HFFc6 (cell line): ENCODE measurements at regions not wholly inside any gene's neighbourhood (a gene's known extent, or its start where the extent isn't known, plus 50 kb on each side); places are given as distances from the start of the nearest gene placed in this dataset.

Experiments
- DNase-seq: peaks from one replicate; pipeline ENCODE4 v3.0.0-alpha.2; 2018
- H3K27ac Mint-ChIP-seq: 2 replicates; pipeline ENCODE4 v1.8.0; 2020; ENCODE audit warnings: mild to moderate bottlenecking, mixed read lengths
- H3K27me3 Mint-ChIP-seq: 2 replicates; pipeline ENCODE4 v1.8.0; 2021; ENCODE audit warnings: mild to moderate bottlenecking, moderate library complexity, mixed read lengths; ENCODE audit not compliant: insufficient read depth
- H3K36me3 Mint-ChIP-seq: 2 replicates; pipeline ENCODE4 v1.8.0; 2021; ENCODE audit warnings: low read depth, mixed read lengths
- H3K4me1 Mint-ChIP-seq: 2 replicates; pipeline ENCODE4 v1.8.0; 2020; ENCODE audit warnings: low read depth, mixed read lengths
- H3K4me3 Mint-ChIP-seq: 2 replicates; pipeline ENCODE4 v1.8.0; 2020; ENCODE audit warnings: mild to moderate bottlenecking, moderate library complexity, mixed read lengths
- H3K9me3 Mint-ChIP-seq: 2 replicates; pipeline ENCODE4 v1.8.0; 2020; ENCODE audit warnings: mild to moderate bottlenecking, mixed read lengths
- TF ChIP-seq, protein P1 (sequence below): fragments of 200-600 bp; sonication (generic); IDR thresholded peaks from 2 replicates; pipeline ENCODE4 v1.5.0; 2021; ENCODE audit warnings: antibody characterized with exemption, mild to moderate bottlenecking

DNA sequence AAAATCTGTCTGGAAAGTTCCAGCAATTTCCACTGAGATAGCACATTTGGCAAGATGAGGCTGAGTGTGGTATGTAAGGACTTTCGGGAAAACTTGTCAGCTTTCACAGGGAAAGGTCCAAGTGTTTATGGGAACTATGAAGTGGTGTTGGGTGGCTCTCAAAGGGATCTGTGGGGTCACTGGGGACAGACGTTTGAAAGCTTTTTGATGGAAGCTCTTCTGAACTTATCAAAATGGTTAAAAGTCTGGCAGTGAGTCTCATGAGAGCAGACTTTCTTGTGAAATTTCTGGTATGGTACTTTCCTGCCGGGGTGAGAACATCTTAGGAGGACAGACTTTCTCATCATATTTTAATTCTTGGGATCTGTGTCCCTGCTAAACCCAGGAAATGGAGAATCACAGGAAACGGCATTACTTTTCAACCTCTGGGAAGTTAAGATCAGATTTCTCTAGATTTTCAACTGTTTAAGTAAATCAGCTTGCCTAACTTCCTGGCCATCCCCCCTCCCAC, 546.3 kb upstream of the ZEB2 start:
- H3K27ac Mint-ChIP-seq, result peak overlapping the region; percentile 53
- no peaks in the 10 kb centered on the region for H3K9me3 Mint-ChIP-seq
- H3K4me1 Mint-ChIP-seq, result peaks cover 18% of the 10 kb centered on the region
- no peak overlapping the region for H3K4me3 Mint-ChIP-seq
- H3K27me3 Mint-ChIP-seq, result no peaks in the 10 kb centered on the region
- TF ChIP-seq, protein P1, sequence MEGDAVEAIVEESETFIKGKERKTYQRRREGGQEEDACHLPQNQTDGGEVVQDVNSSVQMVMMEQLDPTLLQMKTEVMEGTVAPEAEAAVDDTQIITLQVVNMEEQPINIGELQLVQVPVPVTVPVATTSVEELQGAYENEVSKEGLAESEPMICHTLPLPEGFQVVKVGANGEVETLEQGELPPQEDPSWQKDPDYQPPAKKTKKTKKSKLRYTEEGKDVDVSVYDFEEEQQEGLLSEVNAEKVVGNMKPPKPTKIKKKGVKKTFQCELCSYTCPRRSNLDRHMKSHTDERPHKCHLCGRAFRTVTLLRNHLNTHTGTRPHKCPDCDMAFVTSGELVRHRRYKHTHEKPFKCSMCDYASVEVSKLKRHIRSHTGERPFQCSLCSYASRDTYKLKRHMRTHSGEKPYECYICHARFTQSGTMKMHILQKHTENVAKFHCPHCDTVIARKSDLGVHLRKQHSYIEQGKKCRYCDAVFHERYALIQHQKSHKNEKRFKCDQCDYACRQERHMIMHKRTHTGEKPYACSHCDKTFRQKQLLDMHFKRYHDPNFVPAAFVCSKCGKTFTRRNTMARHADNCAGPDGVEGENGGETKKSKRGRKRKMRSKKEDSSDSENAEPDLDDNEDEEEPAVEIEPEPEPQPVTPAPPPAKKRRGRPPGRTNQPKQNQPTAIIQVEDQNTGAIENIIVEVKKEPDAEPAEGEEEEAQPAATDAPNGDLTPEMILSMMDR, result no peak
- no peak for DNase-seq
- H3K36me3 Mint-ChIP-seq, result peaks cover 5% of the 10 kb centered on the region; the same call in 1 of the 2 replicates

DNA sequence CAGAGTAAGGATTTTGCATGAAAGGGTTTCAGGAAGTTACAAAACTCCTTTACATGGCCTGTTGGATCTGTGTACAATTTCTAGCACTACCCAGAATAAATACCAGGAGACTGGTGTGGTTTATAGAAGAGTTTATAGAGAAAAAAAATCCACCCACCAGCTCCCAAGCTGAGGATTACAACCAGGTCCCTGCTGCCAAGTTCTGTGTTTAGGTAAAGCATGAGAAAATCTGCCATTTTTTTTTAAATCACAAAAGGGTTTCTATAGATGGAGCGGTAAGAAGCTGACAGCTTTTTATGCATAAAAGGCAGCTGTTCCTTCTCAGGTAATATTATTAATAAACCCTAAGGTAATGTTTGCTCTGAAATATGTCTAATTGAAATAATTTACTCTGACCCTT, 545.4 kb upstream of the ZEB2 start:
- no peaks in the 10 kb centered on the region for H3K9me3 Mint-ChIP-seq
- H3K27ac Mint-ChIP-seq, result no peak overlapping the region
- no peak overlapping the region for H3K4me3 Mint-ChIP-seq
- DNase-seq, result no peak
- peaks cover 27% of the 10 kb centered on the region for H3K4me1 Mint-ChIP-seq
- TF ChIP-seq, protein P1, result no peak
- no peaks in the 10 kb centered on the region for H3K27me3 Mint-ChIP-seq
- H3K36me3 Mint-ChIP-seq, result peaks cover 5% of the 10 kb centered on the region; the same call in 1 of the 2 replicates

DNA sequence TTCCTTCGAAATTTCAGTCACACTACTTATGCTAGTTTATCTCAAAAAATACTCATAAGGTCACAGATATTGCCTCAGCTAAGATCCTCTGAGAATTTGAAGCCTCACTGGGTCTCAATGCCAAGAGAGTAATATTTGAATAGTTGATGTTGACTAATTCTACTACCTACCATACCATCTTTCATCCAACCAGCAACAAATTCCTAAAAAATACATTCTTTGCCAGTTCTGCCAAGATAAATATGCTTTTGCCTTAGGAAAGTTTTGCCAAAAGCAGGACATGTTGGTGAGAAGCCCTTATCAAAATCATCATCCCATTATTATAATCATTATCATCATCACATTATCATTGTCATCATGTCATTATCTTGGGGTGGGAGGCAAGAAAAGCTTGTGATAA, 544.6 kb upstream of the ZEB2 start:
- Mint-ChIP-seq H3K4me3 (no peak overlapping the region), H3K27ac (no peak overlapping the region), H3K36me3 (peaks cover 4% of the 10 kb centered on the region; the same call in 1 of the 2 replicates), H3K27me3 (no peaks in the 10 kb centered on the region), H3K9me3 (no peaks in the 10 kb centered on the region), H3K4me1 (peaks cover 34% of the 10 kb centered on the region)
- no peak for DNase-seq
- TF ChIP-seq, protein P1, result no peak

DNA sequence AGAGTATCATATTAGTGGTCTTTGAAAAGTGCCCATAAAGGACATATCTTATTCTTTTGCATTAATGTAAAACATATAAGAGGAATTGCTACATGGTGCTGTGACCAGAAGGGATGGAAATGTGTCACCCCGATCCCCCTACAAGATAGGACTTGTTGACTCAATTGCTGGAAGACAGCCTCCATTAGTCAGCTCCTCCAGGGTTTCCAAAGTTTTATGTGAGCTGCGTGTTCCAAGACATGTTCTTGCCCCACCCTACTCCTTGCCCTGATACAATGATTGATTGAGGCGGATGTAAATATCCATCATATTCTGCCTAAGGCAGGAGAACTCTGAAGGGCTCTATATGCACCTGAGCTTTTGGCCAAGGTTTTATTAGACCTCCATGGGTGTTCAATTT, 541.0 kb upstream of the ZEB2 start:
- Mint-ChIP-seq H3K4me3 (no peak overlapping the region), H3K27ac (no peak overlapping the region), H3K36me3 (no peaks in the 10 kb centered on the region), H3K27me3 (no peaks in the 10 kb centered on the region), H3K4me1 (peaks cover 36% of the 10 kb centered on the region), H3K9me3 (no peaks in the 10 kb centered on the region)
- TF ChIP-seq, protein P1, result no peak
- peak; percentile 46 for DNase-seq

DNA sequence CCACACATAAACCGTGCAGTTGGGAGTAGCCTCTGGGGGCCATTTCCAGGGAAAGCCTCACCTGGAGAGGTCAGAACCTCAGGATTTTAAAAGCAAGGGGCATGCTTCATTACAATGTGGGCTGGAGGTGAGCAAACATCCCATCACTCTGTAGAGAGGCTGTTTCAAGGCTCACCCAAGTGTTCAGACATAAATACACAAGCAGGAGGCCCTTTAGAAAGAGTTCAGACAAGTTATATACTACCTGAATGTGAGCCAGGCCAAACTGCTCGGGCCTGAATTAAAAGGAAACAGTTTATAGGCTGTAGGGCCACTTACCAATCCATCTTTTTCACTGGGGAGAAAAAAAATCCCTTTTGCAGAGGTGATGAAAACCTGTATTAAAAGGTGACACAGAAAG, 540.0 kb upstream of the ZEB2 start:
- no peak for DNase-seq
- Mint-ChIP-seq H3K36me3 (no peaks in the 10 kb centered on the region), H3K27ac (no peak overlapping the region), H3K4me3 (no peak overlapping the region), H3K27me3 (no peaks in the 10 kb centered on the region), H3K9me3 (no peaks in the 10 kb centered on the region), H3K4me1 (peaks cover 32% of the 10 kb centered on the region)
- TF ChIP-seq, protein P1, result no peak

DNA sequence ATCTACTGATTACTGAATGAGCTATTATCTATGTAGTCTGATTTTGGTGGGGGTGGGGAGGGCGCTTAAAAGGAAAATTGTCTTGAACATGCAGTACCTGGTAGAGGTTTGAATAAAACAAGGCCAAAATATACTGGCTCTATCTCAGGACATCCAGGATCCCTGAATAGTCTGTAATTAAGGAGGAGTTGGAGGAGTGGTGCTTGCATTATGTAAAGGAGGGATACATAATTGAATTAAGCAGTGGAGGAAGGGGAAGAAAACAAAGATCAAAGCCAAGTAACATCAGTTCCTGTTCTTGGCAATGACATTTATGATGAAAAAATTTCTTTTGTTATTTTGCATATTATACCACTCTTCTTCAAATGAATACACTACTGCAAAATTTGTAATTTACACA, 539.4 kb upstream of the ZEB2 start:
- TF ChIP-seq, protein P1, result no peak
- no peak for DNase-seq
- no peaks in the 10 kb centered on the region for H3K36me3 Mint-ChIP-seq
- no peaks in the 10 kb centered on the region for H3K9me3 Mint-ChIP-seq
- no peak overlapping the region for H3K27ac Mint-ChIP-seq
- H3K27me3 Mint-ChIP-seq, result no peaks in the 10 kb centered on the region
- H3K4me3 Mint-ChIP-seq, result no peak overlapping the region
- H3K4me1 Mint-ChIP-seq, result peaks cover 32% of the 10 kb centered on the region
